ENCODE measurements at regions not wholly inside any gene's neighbourhood (a gene's known extent, or its start where the extent isn't known, plus 50 kb on each side); places are given as distances from the start of the nearest gene placed in this dataset. TPM values are rescaled to one million over a fixed set of nuclear protein-coding genes. Genes with fewer than 3 reads are reported as not detected.

DNA sequence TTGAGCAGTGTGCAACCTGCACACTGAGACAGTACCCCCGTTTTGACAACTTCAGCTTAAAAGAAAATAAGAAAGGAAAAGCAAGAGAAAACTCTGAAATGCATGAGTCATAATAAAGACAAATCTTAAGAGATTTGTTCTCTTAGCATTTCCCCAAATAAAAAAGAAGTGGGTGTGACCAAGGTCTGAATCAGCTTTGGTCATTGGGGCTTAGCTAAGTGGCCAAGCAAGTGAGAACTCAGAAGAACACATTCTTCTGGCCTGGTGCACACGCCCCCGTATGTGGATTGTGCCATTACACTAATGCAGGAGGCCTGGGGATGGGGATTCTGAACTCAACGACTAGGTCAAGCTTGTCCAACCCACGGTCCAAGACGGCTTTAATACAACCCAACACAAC lies 56.9 kb upstream of the PDZRN3 start:
- H3K36me3 ChIP-seq = no peaks in the 10 kb centered on the region
- H3K27me3 ChIP-seq = no peaks in the 10 kb centered on the region
- no peak overlapping the region for H3K4me3 ChIP-seq
- H3K4me1 ChIP-seq = no peaks in the 10 kb centered on the region
- DNase-seq (ENCODE audit: low spot score in 2 of 2) = no peak
- no peaks in the 10 kb centered on the region for H3K9me3 ChIP-seq
- WGBS, 2 donors = 61 to 66% methylated on average over 6 of the region's 6 CpGs
- no peak overlapping the region for H3K27ac ChIP-seq
- TF ChIP-seq EP300 (IDR thresholded peaks at IDR 0.05) = no peak
- TF ChIP-seq, protein P1, sequence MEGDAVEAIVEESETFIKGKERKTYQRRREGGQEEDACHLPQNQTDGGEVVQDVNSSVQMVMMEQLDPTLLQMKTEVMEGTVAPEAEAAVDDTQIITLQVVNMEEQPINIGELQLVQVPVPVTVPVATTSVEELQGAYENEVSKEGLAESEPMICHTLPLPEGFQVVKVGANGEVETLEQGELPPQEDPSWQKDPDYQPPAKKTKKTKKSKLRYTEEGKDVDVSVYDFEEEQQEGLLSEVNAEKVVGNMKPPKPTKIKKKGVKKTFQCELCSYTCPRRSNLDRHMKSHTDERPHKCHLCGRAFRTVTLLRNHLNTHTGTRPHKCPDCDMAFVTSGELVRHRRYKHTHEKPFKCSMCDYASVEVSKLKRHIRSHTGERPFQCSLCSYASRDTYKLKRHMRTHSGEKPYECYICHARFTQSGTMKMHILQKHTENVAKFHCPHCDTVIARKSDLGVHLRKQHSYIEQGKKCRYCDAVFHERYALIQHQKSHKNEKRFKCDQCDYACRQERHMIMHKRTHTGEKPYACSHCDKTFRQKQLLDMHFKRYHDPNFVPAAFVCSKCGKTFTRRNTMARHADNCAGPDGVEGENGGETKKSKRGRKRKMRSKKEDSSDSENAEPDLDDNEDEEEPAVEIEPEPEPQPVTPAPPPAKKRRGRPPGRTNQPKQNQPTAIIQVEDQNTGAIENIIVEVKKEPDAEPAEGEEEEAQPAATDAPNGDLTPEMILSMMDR (IDR thresholded peaks at IDR 0.05) = no peak
- no peak for TF ChIP-seq POLR2A (IDR thresholded peaks at IDR 0.05)

- Histone ChIP-seq H3K36me3 (no peaks in the 10 kb centered on the region), H3K9me3 (no peaks in the 10 kb centered on the region), H3K4me3 (no peak overlapping the region), H3K4me1 (no peaks in the 10 kb centered on the region), H3K27me3 (no peaks in the 10 kb centered on the region), H3K27ac (no peak overlapping the region)
- no peak for TF ChIP-seq EP300 (IDR thresholded peaks at IDR 0.05)
- TF ChIP-seq, protein P1 (IDR thresholded peaks at IDR 0.05) = no peak
- TF ChIP-seq POLR2A (IDR thresholded peaks at IDR 0.05) = no peak
- DNase-seq (ENCODE audit: low spot score in 2 of 2) = no peak
- WGBS, 2 donors = 84 to 87% methylated on average over 1 of the region's 1 CpG
Measured at GRCh38 chr3:73681198-73681597, 56.5 kb upstream of the PDZRN3 start.

GRCh38 chr3:73680391-73681095 lies 55.8 kb upstream of the PDZRN3 start:
- 71 to 72% methylated on average over 8 of the region's 8 CpGs for WGBS, 2 donors
- no peaks in the 10 kb centered on the region for H3K36me3 ChIP-seq
- H3K4me1 ChIP-seq = no peaks in the 10 kb centered on the region
- H3K9me3 ChIP-seq = no peaks in the 10 kb centered on the region
- H3K4me3 ChIP-seq = no peak overlapping the region
- H3K27ac ChIP-seq = no peak overlapping the region
- H3K27me3 ChIP-seq = no peaks in the 10 kb centered on the region
- DNase-seq (ENCODE audit: low spot score in 2 of 2) = no peak
- TF ChIP-seq EP300 (IDR thresholded peaks at IDR 0.05) (no peak), POLR2A (IDR thresholded peaks at IDR 0.05) (no peak)
- TF ChIP-seq, protein P1 (IDR thresholded peaks at IDR 0.05) = no peak

DNA sequence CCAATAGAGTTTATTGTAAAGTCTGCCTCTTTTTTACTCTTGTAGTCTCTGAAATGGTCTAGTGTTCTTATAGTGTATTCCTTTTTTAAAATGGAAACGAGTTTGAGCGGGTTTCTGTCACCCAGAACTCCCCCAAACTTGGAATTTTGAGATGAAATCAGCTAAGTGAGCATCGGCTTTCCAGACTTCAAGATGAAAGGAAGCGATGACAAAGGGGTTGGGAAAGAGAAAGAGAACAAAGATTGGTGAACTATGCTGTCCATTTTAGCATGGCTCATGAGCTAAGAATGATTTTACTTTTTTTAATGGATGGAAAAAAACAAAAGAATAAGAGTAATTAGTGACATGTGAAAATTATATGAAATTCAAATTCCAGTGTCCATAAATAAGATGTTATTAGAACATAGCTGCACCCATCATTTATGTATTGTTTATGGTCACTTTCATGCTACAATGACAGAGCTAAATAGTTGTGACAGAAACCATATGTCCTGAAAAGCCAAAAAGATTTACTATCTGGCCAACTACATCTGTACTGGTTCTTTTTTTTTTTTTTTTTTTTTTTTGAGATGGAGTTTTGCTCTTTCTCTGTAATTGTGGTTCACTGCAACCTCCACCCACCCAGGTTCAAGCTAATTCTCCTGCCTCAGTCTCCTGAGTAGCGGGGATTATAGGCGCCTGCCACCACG lies 52.7 kb upstream of the PDZRN3 start:
- H3K4me1 ChIP-seq = no peaks in the 10 kb centered on the region
- H3K9me3 ChIP-seq = no peaks in the 10 kb centered on the region
- no peak overlapping the region for H3K4me3 ChIP-seq
- 88 to 92% methylated on average over 7 of the region's 7 CpGs for WGBS, 2 donors
- no peak for DNase-seq (ENCODE audit: low spot score in 2 of 2)
- no peaks in the 10 kb centered on the region for H3K27me3 ChIP-seq
- no peaks in the 10 kb centered on the region for H3K36me3 ChIP-seq
- no peak overlapping the region for H3K27ac ChIP-seq
- TF ChIP-seq EP300 (IDR thresholded peaks at IDR 0.05) = no peak
- TF ChIP-seq POLR2A (IDR thresholded peaks at IDR 0.05) = no peak
- TF ChIP-seq, protein P1 (IDR thresholded peaks at IDR 0.05) = no peak

Small RNA genes in the stretch of these regions (small RNA-seq; reads per million reads assigned to genes)
- not detected for gene RF00017

Data from tibial nerve (tissue), 4 donors.